AG09309 (cell line): ENCODE measurements at regions not wholly inside any gene's neighbourhood (a gene's known extent, or its start where the extent isn't known, plus 50 kb on each side); places are given as distances from the start of the nearest gene placed in this dataset.

Experiments
- DNase-seq: peaks from one replicate; pipeline ENCODE4 v3.0.0-alpha.2; 2010; ENCODE audit warnings: low read depth
- H3K4me3 ChIP-seq: 2 replicates; pipeline ENCODE4 v1.5.1; 2011; ENCODE audit warnings: mild to moderate bottlenecking, low read depth, low read length, moderate library complexity; ENCODE audit not compliant: control insufficient read depth
- CTCF ChIP-seq: IDR thresholded peaks from 2 replicates; pipeline ENCODE4 v1.5.1; 2011; ENCODE audit warnings: mild to moderate bottlenecking, low read depth, low read length, inconsistent platforms; ENCODE audit not compliant: insufficient read depth, control insufficient read depth; ENCODE audit errors: missing control alignments

- no peak for TF ChIP-seq CTCF
- DNase-seq: no peak
- no peak overlapping the region for H3K4me3 ChIP-seq
Observed at GRCh38 chr5:17151686-17152085, 65.7 kb upstream of the BASP1 start.

- H3K4me3 ChIP-seq: no peak overlapping the region
- peak; percentile 62 for DNase-seq
- TF ChIP-seq CTCF: no peak
Observed at GRCh38 chr5:17154211-17154996, 63.0 kb upstream of the BASP1 start.

GRCh38 chr5:17156463-17156862 lies 61.0 kb upstream of the BASP1 start:
- H3K4me3 ChIP-seq: no peak overlapping the region
- no peak for TF ChIP-seq CTCF
- peak; percentile 27 for DNase-seq

- peak; percentile 52 for DNase-seq
- H3K4me3 ChIP-seq: no peak overlapping the region
- no peak for TF ChIP-seq CTCF
Observed at GRCh38 chr5:17157294-17157693, 60.1 kb upstream of the BASP1 start.

- H3K4me3 ChIP-seq: no peak overlapping the region
- TF ChIP-seq CTCF: no peak
- peak; percentile 99 for DNase-seq
Observed at GRCh38 chr5:17157916-17158529, 59.4 kb upstream of the BASP1 start.

GRCh38 chr5:17160756-17161040 lies 56.7 kb upstream of the BASP1 start:
- no peak for TF ChIP-seq CTCF
- no peak overlapping the region for H3K4me3 ChIP-seq
- no peak for DNase-seq
